ENCODE measurements at regions not wholly inside any gene's neighbourhood (a gene's known extent, or its start where the extent isn't known, plus 50 kb on each side); places are given as distances from the start of the nearest gene placed in this dataset.

GRCh38 chr11:96500440-96500839, 110.6 kb downstream of the JRKL start:
- TF ChIP-seq, protein P1, sequence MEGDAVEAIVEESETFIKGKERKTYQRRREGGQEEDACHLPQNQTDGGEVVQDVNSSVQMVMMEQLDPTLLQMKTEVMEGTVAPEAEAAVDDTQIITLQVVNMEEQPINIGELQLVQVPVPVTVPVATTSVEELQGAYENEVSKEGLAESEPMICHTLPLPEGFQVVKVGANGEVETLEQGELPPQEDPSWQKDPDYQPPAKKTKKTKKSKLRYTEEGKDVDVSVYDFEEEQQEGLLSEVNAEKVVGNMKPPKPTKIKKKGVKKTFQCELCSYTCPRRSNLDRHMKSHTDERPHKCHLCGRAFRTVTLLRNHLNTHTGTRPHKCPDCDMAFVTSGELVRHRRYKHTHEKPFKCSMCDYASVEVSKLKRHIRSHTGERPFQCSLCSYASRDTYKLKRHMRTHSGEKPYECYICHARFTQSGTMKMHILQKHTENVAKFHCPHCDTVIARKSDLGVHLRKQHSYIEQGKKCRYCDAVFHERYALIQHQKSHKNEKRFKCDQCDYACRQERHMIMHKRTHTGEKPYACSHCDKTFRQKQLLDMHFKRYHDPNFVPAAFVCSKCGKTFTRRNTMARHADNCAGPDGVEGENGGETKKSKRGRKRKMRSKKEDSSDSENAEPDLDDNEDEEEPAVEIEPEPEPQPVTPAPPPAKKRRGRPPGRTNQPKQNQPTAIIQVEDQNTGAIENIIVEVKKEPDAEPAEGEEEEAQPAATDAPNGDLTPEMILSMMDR (conservative IDR thresholded peaks at IDR 0.05; ENCODE audit: low read depth, low read length), result no peak
- TF ChIP-seq POLR2A (IDR thresholded peaks at IDR 0.05; ENCODE audit: low read depth, low read length) (no peak), MAFK (IDR thresholded peaks at IDR 0.05; ENCODE audit: low read depth, low read length) (no peak), RFX5 (IDR thresholded peaks at IDR 0.05; ENCODE audit: low read depth, low read length) (no peak), USF2 (IDR thresholded peaks at IDR 0.05; ENCODE audit: low read depth, low read length) (no peak)
- TF ChIP-seq, protein P2, sequence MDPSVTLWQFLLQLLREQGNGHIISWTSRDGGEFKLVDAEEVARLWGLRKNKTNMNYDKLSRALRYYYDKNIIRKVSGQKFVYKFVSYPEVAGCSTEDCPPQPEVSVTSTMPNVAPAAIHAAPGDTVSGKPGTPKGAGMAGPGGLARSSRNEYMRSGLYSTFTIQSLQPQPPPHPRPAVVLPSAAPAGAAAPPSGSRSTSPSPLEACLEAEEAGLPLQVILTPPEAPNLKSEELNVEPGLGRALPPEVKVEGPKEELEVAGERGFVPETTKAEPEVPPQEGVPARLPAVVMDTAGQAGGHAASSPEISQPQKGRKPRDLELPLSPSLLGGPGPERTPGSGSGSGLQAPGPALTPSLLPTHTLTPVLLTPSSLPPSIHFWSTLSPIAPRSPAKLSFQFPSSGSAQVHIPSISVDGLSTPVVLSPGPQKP (IDR thresholded peaks at IDR 0.05; ENCODE audit: borderline replicate concordance, low read depth, low read length), result no peak

All from IMR-90 (cell line).